Uterus (tissue), 2 donors: ENCODE measurements at regions not wholly inside any gene's neighbourhood (a gene's known extent, or its start where the extent isn't known, plus 50 kb on each side); places are given as distances from the start of the nearest gene placed in this dataset.

Source experiments
- POLR2A ChIP-seq, 2 donors: fragments of 450-650 bp; IDR thresholded peaks; one replicate each; pipeline ENCODE4 v1.6.1; 2016; ENCODE audit warnings: antibody characterized with exemption in 2 of 2, mild to moderate bottlenecking in 1 of 2, moderate library complexity in 1 of 2
- TF ChIP-seq, protein P1 (sequence below), 4 experiments: fragments of 200-600 bp in 2 of 4; fragments of 450-650 bp in 2 of 4; sonication (generic) in 2 of 4; IDR thresholded peaks; one replicate each; pipeline ENCODE4 v1.5.1; 2016 to 2019; ENCODE audit warnings: antibody characterized with exemption in 4 of 4, mild to moderate bottlenecking in 2 of 4, moderate library complexity in 1 of 4

DNA sequence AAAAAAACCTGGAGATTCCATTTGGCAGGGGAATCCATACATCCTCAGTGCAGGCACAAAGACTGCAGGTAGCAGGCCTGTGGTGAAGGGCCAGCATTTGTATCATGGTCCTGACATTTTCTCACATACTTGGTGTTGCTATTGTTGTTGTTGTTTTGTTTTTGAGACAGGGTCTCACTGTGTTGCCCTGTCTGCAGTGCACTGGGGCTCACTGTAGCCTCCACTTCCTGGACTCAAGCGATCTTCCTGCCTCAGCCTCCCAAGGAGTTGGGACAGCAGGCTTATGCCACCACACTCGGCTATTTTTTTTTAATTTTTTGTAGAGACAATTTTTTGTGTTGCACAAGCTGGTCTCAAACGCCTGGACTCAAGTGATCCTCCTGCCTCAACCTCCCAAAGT, 140.8 kb upstream of the ZNF644 start:
- TF ChIP-seq, protein P1, sequence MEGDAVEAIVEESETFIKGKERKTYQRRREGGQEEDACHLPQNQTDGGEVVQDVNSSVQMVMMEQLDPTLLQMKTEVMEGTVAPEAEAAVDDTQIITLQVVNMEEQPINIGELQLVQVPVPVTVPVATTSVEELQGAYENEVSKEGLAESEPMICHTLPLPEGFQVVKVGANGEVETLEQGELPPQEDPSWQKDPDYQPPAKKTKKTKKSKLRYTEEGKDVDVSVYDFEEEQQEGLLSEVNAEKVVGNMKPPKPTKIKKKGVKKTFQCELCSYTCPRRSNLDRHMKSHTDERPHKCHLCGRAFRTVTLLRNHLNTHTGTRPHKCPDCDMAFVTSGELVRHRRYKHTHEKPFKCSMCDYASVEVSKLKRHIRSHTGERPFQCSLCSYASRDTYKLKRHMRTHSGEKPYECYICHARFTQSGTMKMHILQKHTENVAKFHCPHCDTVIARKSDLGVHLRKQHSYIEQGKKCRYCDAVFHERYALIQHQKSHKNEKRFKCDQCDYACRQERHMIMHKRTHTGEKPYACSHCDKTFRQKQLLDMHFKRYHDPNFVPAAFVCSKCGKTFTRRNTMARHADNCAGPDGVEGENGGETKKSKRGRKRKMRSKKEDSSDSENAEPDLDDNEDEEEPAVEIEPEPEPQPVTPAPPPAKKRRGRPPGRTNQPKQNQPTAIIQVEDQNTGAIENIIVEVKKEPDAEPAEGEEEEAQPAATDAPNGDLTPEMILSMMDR (IDR thresholded peaks at IDR 0.05) = no peak
- TF ChIP-seq POLR2A (IDR thresholded peaks at IDR 0.05) = no peak
